ENCODE measurements at regions not wholly inside any gene's neighbourhood (a gene's known extent, or its start where the extent isn't known, plus 50 kb on each side); places are given as distances from the start of the nearest gene placed in this dataset.
"Not testable (repeated sequence)": the region's sequence is repeated elsewhere in the genome, so short reads cannot be mapped to it uniquely, and the experiment has no call there.

GRCh38 chr15:81924729-81925128 lies 121.1 kb downstream of the MEX3B start:
- Mint-ChIP-seq H3K27ac (no peak overlapping the region), H3K4me3 (no peak overlapping the region), H3K36me3 (no peaks in the 10 kb centered on the region), H3K4me1 (no peaks in the 10 kb centered on the region), H3K27me3 (peaks cover 4% of the 10 kb centered on the region), H3K9me3 (no peaks in the 10 kb centered on the region)
- DNase-seq (no peak), ATAC-seq (ENCODE audit: low read depth) (no peak)
- POLR2A ChIA-PET: no interaction called here

GRCh38 chr15:81923561-81924350 lies 122.1 kb downstream of the MEX3B start:
- ATAC-seq (ENCODE audit: low read depth) (no peak), DNase-seq (no peak)
- Mint-ChIP-seq H3K4me1 (no peaks in the 10 kb centered on the region), H3K4me3 (no peak overlapping the region), H3K27ac (no peak overlapping the region), H3K9me3 (peaks cover 2% of the 10 kb centered on the region), H3K36me3 (no peaks in the 10 kb centered on the region), H3K27me3 (peaks cover 2% of the 10 kb centered on the region)
- POLR2A ChIA-PET: no interaction called here

- no peak for DNase-seq
- H3K4me1 Mint-ChIP-seq: no peaks in the 10 kb centered on the region
- H3K36me3 Mint-ChIP-seq: no peaks in the 10 kb centered on the region
- H3K27ac Mint-ChIP-seq: no peak overlapping the region
- H3K9me3 Mint-ChIP-seq: peaks cover 7% of the 10 kb centered on the region
- H3K27me3 Mint-ChIP-seq: no peaks in the 10 kb centered on the region
- no peak for ATAC-seq (ENCODE audit: low read depth)
- POLR2A ChIA-PET: no interaction called here
- no peak overlapping the region for H3K4me3 Mint-ChIP-seq
These were observed 123.7 kb downstream of the MEX3B start for GRCh38 chr15:81922143-81922542.

- Mint-ChIP-seq H3K9me3 (peaks cover 7% of the 10 kb centered on the region), H3K4me1 (no peaks in the 10 kb centered on the region), H3K4me3 (no peak overlapping the region), H3K27ac (no peak overlapping the region), H3K27me3 (no peaks in the 10 kb centered on the region), H3K36me3 (no peaks in the 10 kb centered on the region)
- ATAC-seq (ENCODE audit: low read depth) (no peak), DNase-seq (no peak)
- POLR2A ChIA-PET: no interaction called here
These were observed 124.7 kb downstream of the MEX3B start for GRCh38 chr15:81921163-81921562.

DNA sequence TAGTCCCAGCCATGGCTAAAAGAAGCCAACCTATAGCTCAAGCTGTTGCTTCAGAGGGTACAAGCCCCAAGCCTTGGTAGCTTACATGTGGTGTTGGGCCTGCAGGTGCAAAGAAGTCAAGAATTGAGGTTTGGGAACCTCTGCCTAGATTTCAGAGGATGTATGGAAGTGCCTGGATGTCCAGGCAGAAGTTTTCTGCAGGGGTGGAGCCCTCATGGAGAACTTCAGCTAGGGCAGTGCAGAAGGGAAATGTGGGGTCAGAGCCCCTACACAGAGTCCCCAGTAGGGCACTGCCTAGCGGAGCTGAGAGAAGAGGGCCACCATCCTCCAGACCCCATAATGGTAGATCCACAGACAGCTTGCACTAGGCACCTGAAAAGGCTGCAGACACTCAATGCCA lies 127.1 kb downstream of the MEX3B start:
- ATAC-seq (ENCODE audit: low read depth); H3K27ac Mint-ChIP-seq; H3K27me3 Mint-ChIP-seq; H3K4me1 Mint-ChIP-seq; H3K36me3 Mint-ChIP-seq; POLR2A ChIA-PET; H3K4me3 Mint-ChIP-seq; H3K9me3 Mint-ChIP-seq; DNase-seq: not testable (repeated sequence)

DNA sequence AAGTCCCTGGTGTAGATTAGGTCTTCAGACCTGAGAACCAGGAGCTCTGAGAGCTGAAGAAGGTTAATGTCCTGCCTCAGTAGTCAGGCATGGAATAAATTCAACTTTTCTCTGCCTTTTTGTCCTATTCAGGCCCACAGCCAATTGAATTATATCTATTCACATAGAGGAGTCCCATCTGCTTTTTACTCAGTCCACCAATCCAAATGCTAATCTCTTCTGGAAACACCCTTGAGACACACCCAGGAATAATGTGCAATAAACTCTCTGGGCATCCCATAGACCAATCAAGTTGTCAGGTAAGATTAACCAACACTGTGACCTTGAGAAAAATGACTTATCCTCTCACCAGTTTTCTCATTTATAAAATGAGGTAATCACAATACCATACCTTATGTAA lies 129.4 kb downstream of the MEX3B start:
- H3K4me1 Mint-ChIP-seq: no peaks in the 10 kb centered on the region
- H3K36me3 Mint-ChIP-seq: no peaks in the 10 kb centered on the region
- H3K27ac Mint-ChIP-seq: no peak overlapping the region
- peaks cover 7% of the 10 kb centered on the region for H3K9me3 Mint-ChIP-seq
- DNase-seq (no peak), ATAC-seq (ENCODE audit: low read depth) (no peak)
- H3K4me3 Mint-ChIP-seq: no peak overlapping the region
- POLR2A ChIA-PET: no interaction called here
- H3K27me3 Mint-ChIP-seq: no peaks in the 10 kb centered on the region

DNA sequence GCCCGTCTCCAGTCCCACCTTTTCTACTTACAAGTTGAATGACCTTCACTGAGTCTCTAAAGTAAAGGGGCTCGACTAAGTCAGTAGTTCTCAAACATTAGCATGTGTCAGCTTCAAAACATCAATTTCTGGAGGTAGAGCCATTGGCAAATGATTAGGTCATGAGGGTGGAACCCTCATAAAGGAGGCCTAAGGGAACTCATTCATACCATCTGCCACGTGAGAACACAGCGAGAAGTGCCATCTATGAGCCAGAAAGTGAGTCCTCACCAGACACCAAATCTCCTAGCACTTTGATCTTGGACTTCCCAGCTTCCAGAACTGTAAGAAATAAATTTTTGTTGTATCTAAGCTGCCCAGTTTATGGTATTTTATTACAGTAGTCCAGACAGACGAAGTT lies 129.8 kb downstream of the MEX3B start:
- DNase-seq (no peak), ATAC-seq (ENCODE audit: low read depth) (no peak)
- POLR2A ChIA-PET: no interaction called here
- Mint-ChIP-seq H3K27me3 (no peaks in the 10 kb centered on the region), H3K4me3 (no peak overlapping the region), H3K9me3 (peaks cover 7% of the 10 kb centered on the region), H3K4me1 (no peaks in the 10 kb centered on the region), H3K27ac (no peak overlapping the region), H3K36me3 (no peaks in the 10 kb centered on the region)

- POLR2A ChIA-PET: no interaction called here
- no peak for DNase-seq
- Mint-ChIP-seq H3K9me3 (peaks cover 7% of the 10 kb centered on the region), H3K36me3 (no peaks in the 10 kb centered on the region), H3K4me1 (no peaks in the 10 kb centered on the region), H3K4me3 (no peak overlapping the region), H3K27ac (no peak overlapping the region), H3K27me3 (no peaks in the 10 kb centered on the region)
- ATAC-seq (ENCODE audit: low read depth): no peak
These were observed 131.0 kb downstream of the MEX3B start for GRCh38 chr15:81914734-81915256.

DNA sequence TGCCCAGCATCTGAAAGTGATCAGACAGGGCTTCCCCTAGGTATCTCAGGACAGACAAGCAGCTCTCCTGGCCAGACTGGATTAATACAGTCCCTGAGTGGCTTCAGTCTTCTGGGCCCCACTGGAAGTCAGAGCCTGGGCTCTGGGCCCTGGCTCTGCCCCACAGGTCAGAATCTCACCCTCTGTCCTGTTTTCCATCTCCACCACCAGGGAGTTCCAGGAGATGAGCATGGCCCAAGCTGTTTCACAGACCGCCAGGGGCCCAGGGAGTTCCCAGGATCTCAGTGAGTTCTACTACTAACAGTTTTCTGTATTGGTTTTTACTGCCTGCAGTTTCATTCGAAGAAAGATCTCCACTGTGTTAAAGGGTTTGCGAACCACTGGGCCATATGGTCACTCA lies 131.5 kb downstream of the MEX3B start:
- Mint-ChIP-seq H3K4me3 (no peak overlapping the region), H3K27ac (no peak overlapping the region), H3K4me1 (no peaks in the 10 kb centered on the region), H3K27me3 (no peaks in the 10 kb centered on the region), H3K9me3 (peaks cover 7% of the 10 kb centered on the region), H3K36me3 (no peaks in the 10 kb centered on the region)
- DNase-seq (no peak), ATAC-seq (ENCODE audit: low read depth) (no peak)
- POLR2A ChIA-PET: no interaction called here

DNA sequence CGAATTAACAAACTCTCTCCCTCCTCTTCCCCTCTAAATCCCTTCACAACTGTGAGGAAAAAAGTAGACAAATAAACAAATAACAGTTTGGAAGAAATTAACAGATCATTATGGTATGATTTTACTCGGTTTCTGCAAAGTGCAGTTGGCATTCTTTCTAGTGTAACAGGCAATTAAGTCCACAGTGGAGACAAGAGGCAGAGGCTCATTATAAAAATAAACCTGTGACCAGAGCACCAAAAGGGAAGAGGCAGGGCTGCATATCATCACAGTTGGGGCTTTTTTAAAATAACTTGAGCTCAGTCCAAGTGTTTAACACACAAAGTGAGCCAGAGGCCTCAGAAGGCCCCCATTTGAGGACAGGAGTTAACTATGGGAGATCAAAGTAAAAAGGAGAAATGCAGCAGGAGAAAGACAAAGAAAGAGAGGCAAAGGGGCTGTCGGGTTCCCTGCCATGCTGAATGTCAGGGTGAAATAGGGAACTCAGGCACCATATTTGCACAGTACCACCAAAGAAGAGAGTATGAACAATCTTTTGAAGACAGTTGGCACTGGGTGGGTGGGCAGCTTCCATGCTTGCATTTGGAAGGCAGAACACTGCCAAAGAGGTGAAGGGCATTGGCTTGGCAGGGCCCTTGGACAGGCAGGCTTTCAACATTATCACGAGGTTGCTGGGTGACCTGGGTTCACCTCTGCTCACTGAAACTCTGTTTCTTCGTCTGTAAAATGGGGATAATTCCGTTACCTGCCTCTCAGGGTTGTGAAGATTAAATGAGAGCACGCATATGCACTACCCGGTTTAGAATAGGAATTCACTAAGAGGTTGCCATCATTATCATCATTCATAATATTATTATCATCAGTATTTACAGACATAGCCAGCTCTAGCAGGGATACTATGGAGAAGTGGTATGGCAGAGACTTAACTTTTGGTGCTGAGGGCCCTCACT lies 134.5 kb downstream of the MEX3B start:
- DNase-seq: no peak
- POLR2A ChIA-PET: no interaction called here
- Mint-ChIP-seq H3K36me3 (no peaks in the 10 kb centered on the region), H3K27me3 (no peaks in the 10 kb centered on the region), H3K9me3 (no peaks in the 10 kb centered on the region), H3K4me3 (no peak overlapping the region), H3K27ac (no peak overlapping the region), H3K4me1 (no peaks in the 10 kb centered on the region)
- no peak for ATAC-seq (ENCODE audit: low read depth)

GRCh38 chr15:81910355-81911021 lies 135.3 kb downstream of the MEX3B start:
- POLR2A ChIA-PET: no interaction called here
- Mint-ChIP-seq H3K4me3 (no peak overlapping the region), H3K27ac (no peak overlapping the region)

DNA sequence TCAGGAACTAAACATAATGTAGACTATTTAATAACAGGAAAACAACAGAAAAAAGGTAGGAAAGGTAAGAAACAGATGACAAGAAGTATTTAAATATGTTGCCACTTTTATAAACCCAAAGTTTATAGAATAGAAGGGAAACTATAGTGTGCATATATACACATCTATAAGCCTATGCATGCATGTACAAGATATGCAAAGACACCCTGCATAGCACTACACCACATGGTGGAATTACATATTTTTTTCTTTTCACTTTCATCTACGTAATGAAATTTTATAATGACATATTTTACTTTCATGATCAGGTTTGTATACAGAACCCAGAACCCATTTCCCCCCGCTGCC lies 136.8 kb downstream of the MEX3B start:
- POLR2A ChIA-PET: no interaction called here
- Mint-ChIP-seq H3K36me3 (no peaks in the 10 kb centered on the region), H3K27me3 (no peaks in the 10 kb centered on the region), H3K4me3 (no peak overlapping the region), H3K4me1 (no peaks in the 10 kb centered on the region), H3K27ac (no peak overlapping the region), H3K9me3 (no peaks in the 10 kb centered on the region)
- ATAC-seq (ENCODE audit: low read depth) (no peak), DNase-seq (no peak)

More at GRCh38 chr15:81910355-81911021, 135.3 kb downstream of the MEX3B start:
- H3K4me1 Mint-ChIP-seq: no peaks in the 10 kb centered on the region
- no peaks in the 10 kb centered on the region for H3K27me3 Mint-ChIP-seq
- H3K9me3 Mint-ChIP-seq: no peaks in the 10 kb centered on the region
- ATAC-seq (ENCODE audit: low read depth) (no peak), DNase-seq (no peak)
- no peaks in the 10 kb centered on the region for H3K36me3 Mint-ChIP-seq

- peaks cover 5% of the 10 kb centered on the region for H3K27me3 Mint-ChIP-seq
- DNase-seq: no peak
- ATAC-seq (ENCODE audit: low read depth): no peak
- no peak overlapping the region for H3K4me3 Mint-ChIP-seq
- no peaks in the 10 kb centered on the region for H3K4me1 Mint-ChIP-seq
- no peak overlapping the region for H3K27ac Mint-ChIP-seq
- POLR2A ChIA-PET: no interaction called here
- no peaks in the 10 kb centered on the region for H3K9me3 Mint-ChIP-seq
- H3K36me3 Mint-ChIP-seq: no peaks in the 10 kb centered on the region
These were observed 137.7 kb downstream of the MEX3B start for GRCh38 chr15:81908111-81908510.
